Skeletal muscle tissue (tissue), 3 donors: ENCODE measurements at regions not wholly inside any gene's neighbourhood (a gene's known extent, or its start where the extent isn't known, plus 50 kb on each side); places are given as distances from the start of the nearest gene placed in this dataset.
"Not testable (repeated sequence)": the region's sequence is repeated elsewhere in the genome, so short reads cannot be mapped to it uniquely, and the experiment has no call there.

Experiments used
- H3K27ac ChIP-seq: one replicate; pipeline ENCODE4 v1.7.0; 2013; ENCODE audit warnings: mild to moderate bottlenecking, low read depth, low read length, inconsistent platforms
- H3K27me3 ChIP-seq, 3 donors: one replicate each; pipeline ENCODE4 v1.7.0; 2013; ENCODE audit warnings: low read length in 3 of 3; ENCODE audit not compliant: control insufficient read depth in 3 of 3, insufficient read depth in 3 of 3
- H3K36me3 ChIP-seq, 3 donors: one replicate each; pipeline ENCODE4 v1.7.0; 2013; ENCODE audit warnings: low read length in 3 of 3; ENCODE audit not compliant: control insufficient read depth in 3 of 3, insufficient read depth in 3 of 3
- H3K4me1 ChIP-seq, 3 donors: one replicate each; pipeline ENCODE4 v1.7.0; 2013; ENCODE audit warnings: low read length in 3 of 3, mild to moderate bottlenecking in 3 of 3; ENCODE audit not compliant: control insufficient read depth in 3 of 3, insufficient read depth in 3 of 3
- H3K4me3 ChIP-seq, 3 donors: one replicate each; pipeline ENCODE4 v1.7.0; 2013; ENCODE audit warnings: low read length in 3 of 3
- H3K9ac ChIP-seq, 3 donors: one replicate each; pipeline ENCODE4 v1.7.0; 2013; ENCODE audit warnings: low read length in 3 of 3, mild to moderate bottlenecking in 3 of 3, moderate library complexity in 2 of 3, low read depth in 1 of 3
- H3K9me3 ChIP-seq, 3 donors: one replicate each; pipeline ENCODE4 v1.7.0; 2013; ENCODE audit warnings: low read length in 3 of 3; ENCODE audit not compliant: control insufficient read depth in 3 of 3
- donor health status: Osteomylitis.

- no peaks in the 10 kb centered on the region for H3K4me1 ChIP-seq
- H3K9ac ChIP-seq: no peak overlapping the region
- no peaks in the 10 kb centered on the region for H3K36me3 ChIP-seq
- H3K9me3 ChIP-seq: no peaks in the 10 kb centered on the region
- no peak overlapping the region for H3K27ac ChIP-seq
- no peaks in the 10 kb centered on the region for H3K27me3 ChIP-seq
- H3K4me3 ChIP-seq: no peak overlapping the region
These were observed 915.5 kb downstream of the NR2F1-AS1 start for GRCh38 chr5:92665506-92665905.

DNA sequence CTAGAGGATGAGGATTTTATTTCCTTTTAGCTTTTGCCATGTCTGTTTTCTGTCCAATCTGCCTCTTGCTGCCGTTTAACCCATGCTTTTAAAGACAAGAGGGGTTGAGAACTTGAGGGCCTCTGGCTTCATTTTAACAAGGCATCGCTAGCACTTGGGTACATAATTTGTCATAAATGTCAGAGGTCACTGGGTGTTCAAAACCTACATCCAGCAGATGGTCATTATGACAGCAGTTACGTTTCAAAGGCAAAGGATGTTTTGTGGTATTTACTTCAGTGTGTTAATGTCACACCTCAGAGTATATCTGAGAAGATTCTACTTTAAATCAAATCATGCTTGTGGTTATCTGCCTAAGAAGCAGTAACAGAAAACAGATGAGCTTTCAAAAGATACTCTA, 918.3 kb downstream of the NR2F1-AS1 start:
- Histone ChIP-seq H3K9me3 (no peaks in the 10 kb centered on the region), H3K36me3 (no peaks in the 10 kb centered on the region), H3K4me3 (no peak overlapping the region), H3K4me1 (no peaks in the 10 kb centered on the region), H3K27ac (no peak overlapping the region), H3K27me3 (no peaks in the 10 kb centered on the region), H3K9ac (no peak overlapping the region)

DNA sequence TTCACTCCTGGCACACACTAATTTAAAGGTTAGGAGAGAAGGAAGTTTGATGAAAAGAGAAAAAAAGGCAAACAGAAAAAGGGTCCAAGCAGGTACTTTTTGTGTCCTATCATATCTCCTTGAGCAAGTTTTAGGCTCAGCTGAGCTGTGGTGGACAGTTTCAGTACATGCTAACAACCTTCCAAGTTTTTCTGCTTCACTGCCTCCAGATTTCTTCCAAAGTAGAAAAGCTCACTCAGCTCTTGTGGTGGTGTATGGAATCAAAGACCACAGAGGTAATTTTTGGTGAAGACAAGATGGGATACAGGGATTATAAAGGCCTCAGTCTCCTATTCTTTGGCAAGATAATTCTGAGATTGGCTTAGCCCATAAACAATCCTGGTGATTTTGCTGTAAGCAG, 921.8 kb downstream of the NR2F1-AS1 start:
- H3K9me3 ChIP-seq: no peaks in the 10 kb centered on the region
- no peaks in the 10 kb centered on the region for H3K36me3 ChIP-seq
- H3K9ac ChIP-seq: no peak overlapping the region
- H3K4me3 ChIP-seq: no peak overlapping the region
- H3K4me1 ChIP-seq: no peaks in the 10 kb centered on the region
- peaks cover 0 to 4% (median 0%) of the 10 kb centered on the region in 3 donors for H3K27me3 ChIP-seq
- no peak overlapping the region for H3K27ac ChIP-seq

- not testable (repeated sequence) for H3K27me3 ChIP-seq, H3K27ac ChIP-seq, H3K4me3 ChIP-seq, H3K9me3 ChIP-seq, H3K4me1 ChIP-seq, H3K9ac ChIP-seq, H3K36me3 ChIP-seq
These were observed 926.4 kb downstream of the NR2F1-AS1 start for GRCh38 chr5:92654601-92655000.

- H3K9me3 ChIP-seq: no peaks in the 10 kb centered on the region
- H3K4me1 ChIP-seq: no peaks in the 10 kb centered on the region
- H3K36me3 ChIP-seq: no peaks in the 10 kb centered on the region
- no peak overlapping the region for H3K9ac ChIP-seq
- H3K4me3 ChIP-seq: no peak overlapping the region
- H3K27ac ChIP-seq: no peak overlapping the region
- H3K27me3 ChIP-seq: peaks cover 0 to 4% (median 0%) of the 10 kb centered on the region in 3 donors
These were observed 927.1 kb downstream of the NR2F1-AS1 start for GRCh38 chr5:92653730-92654461.

GRCh38 chr5:92652756-92653155, 928.3 kb downstream of the NR2F1-AS1 start:
- Histone ChIP-seq H3K9ac (no peak overlapping the region), H3K4me3 (no peak overlapping the region), H3K27ac (no peak overlapping the region), H3K9me3 (no peaks in the 10 kb centered on the region), H3K36me3 (no peaks in the 10 kb centered on the region), H3K4me1 (no peaks in the 10 kb centered on the region), H3K27me3 (peaks cover 0 to 4% (median 0%) of the 10 kb centered on the region in 3 donors)

DNA sequence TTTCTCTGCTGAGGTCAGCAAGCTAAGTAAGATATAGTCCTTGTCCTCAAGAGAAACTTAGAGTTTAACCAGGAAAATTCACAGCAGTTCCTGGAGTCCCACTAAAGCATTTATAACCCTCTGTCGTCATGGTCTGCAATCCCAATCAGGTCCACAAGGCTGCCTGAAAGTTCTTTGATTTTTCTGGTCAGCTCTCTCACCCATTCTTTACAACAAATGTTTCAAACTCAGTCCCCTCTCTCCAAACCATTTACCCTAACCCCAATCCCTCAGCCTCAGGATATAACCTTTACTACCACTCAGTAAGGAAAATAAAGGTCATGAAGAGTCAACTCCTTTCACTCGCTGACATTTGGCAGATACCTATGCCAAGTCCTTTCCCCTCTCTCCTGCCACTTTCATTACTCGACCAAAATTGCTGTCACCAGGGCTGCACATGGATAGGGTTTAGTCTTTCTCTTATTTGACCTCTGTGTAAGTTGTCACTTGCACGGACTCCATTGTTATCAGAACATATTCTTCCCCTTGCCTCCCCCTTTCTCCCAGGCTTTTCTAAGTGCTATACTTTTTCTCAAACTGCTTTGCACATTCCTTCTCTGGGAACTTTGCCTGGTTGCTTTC, 936.6 kb downstream of the NR2F1-AS1 start:
- Histone ChIP-seq H3K9ac (no peak overlapping the region), H3K36me3 (no peaks in the 10 kb centered on the region), H3K27me3 (no peaks in the 10 kb centered on the region), H3K4me3 (no peak overlapping the region), H3K27ac (no peak overlapping the region), H3K9me3 (no peaks in the 10 kb centered on the region), H3K4me1 (no peaks in the 10 kb centered on the region)

GRCh38 chr5:92641031-92641962, 939.7 kb downstream of the NR2F1-AS1 start:
- no peaks in the 10 kb centered on the region for H3K27me3 ChIP-seq
- no peaks in the 10 kb centered on the region for H3K9me3 ChIP-seq
- H3K27ac ChIP-seq: no peak overlapping the region
- H3K36me3 ChIP-seq: no peaks in the 10 kb centered on the region
- H3K4me3 ChIP-seq: peak overlapping the region in 2 of 3 donors; percentile 9 to 45
- H3K4me1 ChIP-seq: no peaks in the 10 kb centered on the region
- H3K9ac ChIP-seq: peak overlapping the region in 1 of 3 donors; percentile 15

DNA sequence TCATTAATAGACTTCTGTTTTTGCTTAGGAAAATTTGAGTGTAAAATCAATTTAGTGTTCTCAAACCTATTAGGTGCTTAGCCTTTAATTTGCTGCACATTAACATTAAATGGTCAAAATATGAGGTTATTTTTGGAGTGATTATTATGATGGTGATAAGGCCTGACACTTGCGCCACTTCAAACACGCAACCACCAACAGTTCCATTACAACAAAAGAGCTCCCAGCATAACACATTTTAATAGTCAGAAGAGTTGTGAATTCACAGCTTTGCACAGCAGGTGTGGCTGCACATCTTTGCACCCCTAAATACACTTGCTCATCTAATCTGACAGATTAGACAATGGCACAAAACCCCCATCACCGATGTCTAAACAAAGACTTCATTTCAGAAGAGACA, 940.7 kb downstream of the NR2F1-AS1 start:
- H3K9ac ChIP-seq: no peak overlapping the region
- no peak overlapping the region for H3K27ac ChIP-seq
- H3K4me3 ChIP-seq: no peak overlapping the region
- H3K36me3 ChIP-seq: no peaks in the 10 kb centered on the region
- H3K27me3 ChIP-seq: no peaks in the 10 kb centered on the region
- H3K4me1 ChIP-seq: no peaks in the 10 kb centered on the region
- H3K9me3 ChIP-seq: no peaks in the 10 kb centered on the region

DNA sequence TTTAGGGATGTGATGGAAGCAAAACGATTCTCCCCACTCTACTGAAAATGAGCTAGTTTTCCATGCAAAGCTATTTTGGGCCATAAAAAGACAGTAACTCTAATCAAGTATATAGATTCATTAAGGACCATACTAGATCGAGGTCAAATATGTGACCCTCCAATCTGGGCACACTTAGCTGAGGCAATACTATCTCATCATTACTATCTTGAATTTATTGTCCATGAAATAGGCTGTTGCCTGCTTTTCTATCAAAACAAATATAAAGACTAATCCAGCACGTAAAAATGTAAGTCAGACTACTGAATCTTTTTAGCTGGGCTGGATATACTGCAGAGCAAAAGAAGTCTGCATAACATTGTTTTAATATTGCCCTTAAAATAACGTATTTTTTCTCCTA, 943.1 kb downstream of the NR2F1-AS1 start:
- Histone ChIP-seq H3K4me3 (no peak overlapping the region), H3K9me3 (no peaks in the 10 kb centered on the region), H3K9ac (no peak overlapping the region), H3K27ac (no peak overlapping the region), H3K4me1 (no peaks in the 10 kb centered on the region), H3K27me3 (no peaks in the 10 kb centered on the region), H3K36me3 (no peaks in the 10 kb centered on the region)
